HG03460 (cell line): ENCODE measurements at regions not wholly inside any gene's neighbourhood (a gene's known extent, or its start where the extent isn't known, plus 50 kb on each side); places are given as distances from the start of the nearest gene placed in this dataset.

ENCODE experiments used
- ATAC-seq: cut with Tn5 transposase; IDR thresholded peaks from one replicate; pipeline ENCODE4 v1.9.1; 2021; ENCODE audit not compliant: unreplicated experiment

DNA sequence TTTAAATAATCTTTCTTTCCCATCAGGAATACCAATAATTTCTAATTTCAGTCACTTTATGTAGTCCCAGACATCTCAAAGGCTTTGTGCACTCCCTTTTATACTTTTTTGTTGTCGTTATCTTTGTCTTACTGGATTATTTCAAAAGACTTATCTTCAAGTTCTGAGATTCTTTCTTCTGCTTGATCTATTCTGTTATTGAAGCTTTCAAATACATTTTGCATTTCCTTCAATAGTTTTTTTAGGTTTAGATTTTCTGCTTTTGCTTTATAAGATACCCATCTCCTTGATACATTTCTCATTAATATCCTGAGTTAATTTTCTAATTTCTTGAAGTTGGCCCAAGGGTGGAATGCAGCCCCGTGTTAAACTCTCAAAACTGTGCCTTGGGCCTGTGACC, 432.4 kb downstream of the RIT2 start:
- ATAC-seq: no peak

DNA sequence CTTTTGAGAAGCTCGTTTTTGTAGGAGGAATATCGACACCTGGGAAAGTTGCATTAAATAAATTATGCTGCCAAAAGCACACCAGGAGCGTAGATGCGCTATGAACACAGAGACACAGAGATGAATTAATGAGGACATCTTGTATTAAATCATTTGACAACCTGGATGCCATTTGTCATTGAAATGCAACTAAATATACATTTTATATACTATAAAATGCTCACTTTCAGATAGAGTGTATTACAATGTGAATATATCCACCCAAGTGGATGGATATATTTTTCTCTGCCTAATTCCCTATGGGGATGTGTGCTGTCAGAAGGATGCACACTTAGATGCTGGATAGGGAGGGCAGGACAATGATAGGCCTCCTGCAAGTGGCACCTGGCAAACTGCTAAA, 426.2 kb downstream of the RIT2 start:
- no peak for ATAC-seq
